Mesendoderm (in vitro differentiated cells): ENCODE measurements at regions not wholly inside any gene's neighbourhood (a gene's known extent, or its start where the extent isn't known, plus 50 kb on each side); places are given as distances from the start of the nearest gene placed in this dataset.

Source experiments
- DNase-seq: peaks from one replicate; pipeline ENCODE4 v3.0.0; 2013
- H2AK5ac ChIP-seq: 2 replicates; pipeline ENCODE4 v1.6.1; 2013; ENCODE audit warnings: low read length, inconsistent platforms
- H2BK120ac ChIP-seq: 2 replicates; pipeline ENCODE4 v1.6.1; 2013; ENCODE audit warnings: low read depth, mild to moderate bottlenecking, low read length, moderate library complexity, mixed read lengths
- H2BK15ac ChIP-seq: replicated peaks from 2 replicates; pipeline ENCODE4 v1.6.1; 2013; ENCODE audit warnings: low read depth, mild to moderate bottlenecking, moderate library complexity
- H2BK5ac ChIP-seq: 2 replicates; pipeline ENCODE4 v1.6.1; 2013; ENCODE audit warnings: low read length, inconsistent platforms
- H3K18ac ChIP-seq: 2 replicates; pipeline ENCODE4 v1.6.1; 2013; ENCODE audit warnings: mild to moderate bottlenecking, low read length, mixed read lengths
- H3K23ac ChIP-seq: one replicate; pipeline ENCODE4 v1.6.1; 2013; ENCODE audit warnings: low read length
- H3K27ac ChIP-seq: 2 replicates; pipeline ENCODE4 v1.5.1; 2013; ENCODE audit warnings: low read depth, mild to moderate bottlenecking, inconsistent platforms, low read length, moderate library complexity
- H3K27me3 ChIP-seq: 2 replicates; pipeline ENCODE4 v1.6.1; 2013; ENCODE audit warnings: low read length, control low read depth, mild to moderate bottlenecking, inconsistent platforms; ENCODE audit not compliant: insufficient read depth, poor library complexity
- H3K36me3 ChIP-seq: 2 replicates; pipeline ENCODE4 v1.6.1; 2013; ENCODE audit warnings: low read length, inconsistent platforms; ENCODE audit not compliant: control insufficient read depth, insufficient read depth
- H3K4ac ChIP-seq: one replicate; pipeline ENCODE4 v1.6.1; 2013; ENCODE audit warnings: low read depth, mild to moderate bottlenecking, low read length, moderate library complexity
- H3K4me1 ChIP-seq: 2 replicates; pipeline ENCODE4 v1.6.1; 2013; ENCODE audit warnings: low read depth, low read length, inconsistent platforms; ENCODE audit not compliant: control insufficient read depth
- H3K4me2 ChIP-seq: 2 replicates; pipeline ENCODE4 v1.6.1; 2013; ENCODE audit warnings: low read length
- H3K4me3 ChIP-seq: 2 replicates; pipeline ENCODE4 v1.5.1; 2013; ENCODE audit warnings: mild to moderate bottlenecking, low read length
- H3K56ac ChIP-seq: one replicate; pipeline ENCODE4 v1.6.1; 2013; ENCODE audit warnings: low read length
- H3K79me1 ChIP-seq: 2 replicates; pipeline ENCODE4 v1.6.1; 2013; ENCODE audit warnings: low read length, inconsistent platforms
- H3K79me2 ChIP-seq: 2 replicates; pipeline ENCODE4 v1.6.1; 2013; ENCODE audit warnings: mild to moderate bottlenecking, low read length; ENCODE audit not compliant: control insufficient read depth, insufficient read depth
- H3K9ac ChIP-seq: 2 replicates; pipeline ENCODE4 v1.6.1; 2013; ENCODE audit warnings: low read length, inconsistent platforms
- H4K5ac ChIP-seq: one replicate; pipeline ENCODE4 v1.6.1; 2013; ENCODE audit warnings: low read length
- H4K8ac ChIP-seq: one replicate; pipeline ENCODE4 v1.6.1; 2013; ENCODE audit warnings: low read depth, mild to moderate bottlenecking, control low read depth, low read length, moderate library complexity
- WGBS: extraction: QIAGEN DNeasy Blood & Tissue Kit; methylation state at CpG from one replicate; pipeline ENCODE4 v1.1.7; 2013; ENCODE audit warnings: low lambda C conversion rate, missing lambda C conversion rate; ENCODE audit not compliant: insufficient coverage; ENCODE audit errors: extremely low coverage; 5-methylcytosine and 5-hydroxymethylcytosine counted together

GRCh38 chrX:8971116-8971515, 62.8 kb downstream of the FAM9B start:
- Histone ChIP-seq H3K18ac (no peak overlapping the region), H3K79me2 (no peaks in the 10 kb centered on the region), H3K9ac (no peak overlapping the region), H3K4me1 (no peaks in the 10 kb centered on the region), H2BK120ac (no peak overlapping the region), H4K8ac (no peak overlapping the region), H3K27me3 (no peaks in the 10 kb centered on the region), H3K56ac (no peak overlapping the region), H3K4me2 (no peak overlapping the region), H2BK5ac (no peak overlapping the region), H3K27ac (no peak overlapping the region), H3K36me3 (no peaks in the 10 kb centered on the region), H3K4me3 (no peak overlapping the region), H3K79me1 (no peaks in the 10 kb centered on the region), H2BK15ac (no peak overlapping the region), H3K4ac (no peak overlapping the region), H4K5ac (no peak overlapping the region), H2AK5ac (no peak overlapping the region), H3K23ac (no peak overlapping the region)
- WGBS = no CpG with 5 or more reads among the region's 1 CpG
- DNase-seq = peak; percentile 68

GRCh38 chrX:8969378-8969777, 64.5 kb downstream of the FAM9B start:
- Histone ChIP-seq H3K79me2 (no peaks in the 10 kb centered on the region), H3K4me2 (no peak overlapping the region), H3K23ac (no peak overlapping the region), H3K4ac (no peak overlapping the region), H3K27me3 (no peaks in the 10 kb centered on the region), H3K4me3 (no peak overlapping the region), H3K18ac (no peak overlapping the region), H3K27ac (no peak overlapping the region), H2BK120ac (no peak overlapping the region), H3K36me3 (no peaks in the 10 kb centered on the region), H3K9ac (no peak overlapping the region), H2BK15ac (no peak overlapping the region), H3K79me1 (no peaks in the 10 kb centered on the region), H4K5ac (no peak overlapping the region), H3K56ac (no peak overlapping the region), H2AK5ac (no peak overlapping the region), H4K8ac (no peak overlapping the region), H3K4me1 (no peaks in the 10 kb centered on the region), H2BK5ac (no peak overlapping the region)
- no peak for DNase-seq

GRCh38 chrX:8967461-8967860, 66.5 kb downstream of the FAM9B start:
- Histone ChIP-seq H3K4me1 (no peaks in the 10 kb centered on the region), H3K79me1 (no peaks in the 10 kb centered on the region), H3K9ac (no peak overlapping the region), H3K23ac (no peak overlapping the region), H2BK15ac (no peak overlapping the region), H4K8ac (no peak overlapping the region), H3K4me3 (no peak overlapping the region), H3K79me2 (no peaks in the 10 kb centered on the region), H3K4ac (no peak overlapping the region), H4K5ac (no peak overlapping the region), H3K36me3 (no peaks in the 10 kb centered on the region), H2AK5ac (no peak overlapping the region), H3K56ac (no peak overlapping the region), H2BK120ac (no peak overlapping the region), H3K27me3 (no peaks in the 10 kb centered on the region), H3K18ac (no peak overlapping the region), H2BK5ac (no peak overlapping the region), H3K4me2 (no peak overlapping the region), H3K27ac (peak overlapping the region; percentile 44)
- WGBS = no CpG with 5 or more reads among the region's 3 CpGs
- peak; percentile 90 for DNase-seq

GRCh38 chrX:8960957-8961468, 72.9 kb downstream of the FAM9B start:
- no peaks in the 10 kb centered on the region for H3K27me3 ChIP-seq
- no peak overlapping the region for H2BK5ac ChIP-seq
- WGBS = no CpG with 5 or more reads among the region's 3 CpGs
- no peak overlapping the region for H2BK15ac ChIP-seq
- no peaks in the 10 kb centered on the region for H3K79me2 ChIP-seq
- H3K79me1 ChIP-seq = no peaks in the 10 kb centered on the region
- H4K5ac ChIP-seq = no peak overlapping the region
- no peak overlapping the region for H2AK5ac ChIP-seq
- H3K4me2 ChIP-seq = no peak overlapping the region
- no peaks in the 10 kb centered on the region for H3K36me3 ChIP-seq
- H2BK120ac ChIP-seq = no peak overlapping the region
- H3K4me1 ChIP-seq = peaks cover 5% of the 10 kb centered on the region
- peak; percentile 33 for DNase-seq
- no peak overlapping the region for H4K8ac ChIP-seq
- H3K23ac ChIP-seq = no peak overlapping the region
- H3K4ac ChIP-seq = no peak overlapping the region
- no peak overlapping the region for H3K4me3 ChIP-seq
- H3K9ac ChIP-seq = no peak overlapping the region
- H3K18ac ChIP-seq = no peak overlapping the region
- H3K56ac ChIP-seq = no peak overlapping the region
- H3K27ac ChIP-seq = peak overlapping the region; percentile 19

GRCh38 chrX:8955511-8955910, 78.4 kb downstream of the FAM9B start:
- peaks cover 3% of the 10 kb centered on the region for H3K4me1 ChIP-seq
- H2BK120ac ChIP-seq = no peak overlapping the region
- H3K79me1 ChIP-seq = no peaks in the 10 kb centered on the region
- H3K4me2 ChIP-seq = no peak overlapping the region
- WGBS = no CpG with 5 or more reads among the region's 7 CpGs
- no peak for DNase-seq
- H2BK15ac ChIP-seq = no peak overlapping the region
- no peak overlapping the region for H4K8ac ChIP-seq
- no peak overlapping the region for H3K27ac ChIP-seq
- H3K36me3 ChIP-seq = no peaks in the 10 kb centered on the region
- no peak overlapping the region for H3K23ac ChIP-seq
- no peak overlapping the region for H2AK5ac ChIP-seq
- H3K27me3 ChIP-seq = no peaks in the 10 kb centered on the region
- no peaks in the 10 kb centered on the region for H3K79me2 ChIP-seq
- no peak overlapping the region for H3K18ac ChIP-seq
- H4K5ac ChIP-seq = no peak overlapping the region
- no peak overlapping the region for H3K9ac ChIP-seq
- no peak overlapping the region for H3K4ac ChIP-seq
- H2BK5ac ChIP-seq = no peak overlapping the region
- H3K4me3 ChIP-seq = no peak overlapping the region
- no peak overlapping the region for H3K56ac ChIP-seq

GRCh38 chrX:8946563-8946962, 87.4 kb downstream of the FAM9B start:
- Histone ChIP-seq H3K9ac (no peak overlapping the region), H4K5ac (no peak overlapping the region), H3K27me3 (no peaks in the 10 kb centered on the region), H3K4me3 (no peak overlapping the region), H3K79me1 (no peaks in the 10 kb centered on the region), H2BK120ac (no peak overlapping the region), H3K36me3 (no peaks in the 10 kb centered on the region), H2BK15ac (no peak overlapping the region), H3K4ac (no peak overlapping the region), H3K56ac (no peak overlapping the region), H3K23ac (no peak overlapping the region), H3K79me2 (no peaks in the 10 kb centered on the region), H3K27ac (no peak overlapping the region), H3K4me1 (no peaks in the 10 kb centered on the region), H3K4me2 (no peak overlapping the region), H2AK5ac (no peak overlapping the region), H3K18ac (no peak overlapping the region), H4K8ac (no peak overlapping the region), H2BK5ac (no peak overlapping the region)
- no CpG with 5 or more reads among the region's 2 CpGs for WGBS
- DNase-seq = no peak
